ENCODE measurements at regions not wholly inside any gene's neighbourhood (a gene's known extent, or its start where the extent isn't known, plus 50 kb on each side); places are given as distances from the start of the nearest gene placed in this dataset.

DNA sequence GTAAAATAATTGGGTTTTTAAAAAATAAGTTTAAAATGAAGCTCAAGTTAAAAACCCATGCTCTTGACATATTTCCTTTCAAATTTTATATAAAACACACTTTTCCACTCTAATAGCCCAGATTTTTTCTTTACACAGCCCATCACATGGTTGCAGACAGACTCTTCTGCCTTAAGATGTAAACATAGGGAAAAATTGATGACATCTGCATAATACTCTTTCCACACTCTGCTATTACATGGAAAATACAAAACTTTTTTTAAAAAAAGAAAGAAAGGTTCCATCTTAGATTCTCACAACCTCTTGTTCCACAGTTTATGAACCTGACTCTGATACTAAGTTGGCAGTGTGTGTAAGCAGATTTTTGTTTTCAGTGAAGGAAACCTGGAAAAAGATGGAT is 120.8 kb upstream of the ZNF648 start:
- TF ChIP-seq, protein P1, sequence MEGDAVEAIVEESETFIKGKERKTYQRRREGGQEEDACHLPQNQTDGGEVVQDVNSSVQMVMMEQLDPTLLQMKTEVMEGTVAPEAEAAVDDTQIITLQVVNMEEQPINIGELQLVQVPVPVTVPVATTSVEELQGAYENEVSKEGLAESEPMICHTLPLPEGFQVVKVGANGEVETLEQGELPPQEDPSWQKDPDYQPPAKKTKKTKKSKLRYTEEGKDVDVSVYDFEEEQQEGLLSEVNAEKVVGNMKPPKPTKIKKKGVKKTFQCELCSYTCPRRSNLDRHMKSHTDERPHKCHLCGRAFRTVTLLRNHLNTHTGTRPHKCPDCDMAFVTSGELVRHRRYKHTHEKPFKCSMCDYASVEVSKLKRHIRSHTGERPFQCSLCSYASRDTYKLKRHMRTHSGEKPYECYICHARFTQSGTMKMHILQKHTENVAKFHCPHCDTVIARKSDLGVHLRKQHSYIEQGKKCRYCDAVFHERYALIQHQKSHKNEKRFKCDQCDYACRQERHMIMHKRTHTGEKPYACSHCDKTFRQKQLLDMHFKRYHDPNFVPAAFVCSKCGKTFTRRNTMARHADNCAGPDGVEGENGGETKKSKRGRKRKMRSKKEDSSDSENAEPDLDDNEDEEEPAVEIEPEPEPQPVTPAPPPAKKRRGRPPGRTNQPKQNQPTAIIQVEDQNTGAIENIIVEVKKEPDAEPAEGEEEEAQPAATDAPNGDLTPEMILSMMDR (IDR thresholded peaks at IDR 0.05), result no peak
- no peak for TF ChIP-seq POLR2A (IDR thresholded peaks at IDR 0.05)

Measured in vagina (tissue), 2 donors.